HG03060 (cell line): ENCODE measurements at regions not wholly inside any gene's neighbourhood (a gene's known extent, or its start where the extent isn't known, plus 50 kb on each side); places are given as distances from the start of the nearest gene placed in this dataset.
"Not testable (repeated sequence)": the region's sequence is repeated elsewhere in the genome, so short reads cannot be mapped to it uniquely, and the experiment has no call there.

Experiments
- ATAC-seq: cut with Tn5 transposase; IDR thresholded peaks from one replicate; pipeline ENCODE4 v1.9.1; 2021; ENCODE audit warnings: low read depth, moderate number of reproducible peaks; ENCODE audit not compliant: unreplicated experiment

DNA sequence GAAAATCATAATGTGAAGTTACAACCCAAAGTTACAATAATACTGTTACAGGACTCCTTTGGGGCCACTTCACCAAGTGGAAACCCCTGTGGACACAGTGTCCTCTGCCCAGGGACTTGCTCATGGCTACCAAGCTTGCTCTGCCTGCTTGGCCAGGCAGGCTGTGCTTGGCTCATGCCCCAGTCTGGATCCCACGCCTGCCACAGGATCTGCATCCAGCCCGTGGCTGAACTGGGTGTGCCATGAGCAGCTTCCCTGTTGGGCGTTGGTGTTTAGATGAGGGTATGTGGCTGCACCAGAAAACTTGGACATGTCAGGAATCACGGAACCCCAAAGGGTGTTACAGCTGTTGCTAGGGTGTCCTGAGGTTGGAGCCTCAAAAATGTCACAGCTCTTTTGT, 820.9 kb downstream of the SLC6A15 start:
- no peak for ATAC-seq

DNA sequence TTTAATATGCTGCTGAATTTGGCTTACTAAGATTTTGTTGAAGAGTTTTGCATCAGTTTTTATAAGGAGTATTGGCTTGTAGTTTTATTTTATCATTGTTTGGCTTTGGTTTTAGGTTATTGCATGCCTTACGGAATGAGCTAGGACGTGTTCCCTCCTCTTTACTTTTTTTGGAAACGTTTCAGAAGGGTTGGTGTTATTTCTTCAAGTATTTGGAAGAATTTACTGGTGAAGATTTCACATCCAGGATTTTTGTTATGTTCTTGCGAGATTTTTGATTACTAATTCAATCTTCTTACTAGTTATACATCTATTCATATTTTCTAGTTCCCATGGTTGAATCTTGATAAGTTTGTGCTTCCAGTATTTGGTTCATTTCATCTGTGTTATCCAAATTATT, 823.2 kb downstream of the SLC6A15 start:
- ATAC-seq = no peak

DNA sequence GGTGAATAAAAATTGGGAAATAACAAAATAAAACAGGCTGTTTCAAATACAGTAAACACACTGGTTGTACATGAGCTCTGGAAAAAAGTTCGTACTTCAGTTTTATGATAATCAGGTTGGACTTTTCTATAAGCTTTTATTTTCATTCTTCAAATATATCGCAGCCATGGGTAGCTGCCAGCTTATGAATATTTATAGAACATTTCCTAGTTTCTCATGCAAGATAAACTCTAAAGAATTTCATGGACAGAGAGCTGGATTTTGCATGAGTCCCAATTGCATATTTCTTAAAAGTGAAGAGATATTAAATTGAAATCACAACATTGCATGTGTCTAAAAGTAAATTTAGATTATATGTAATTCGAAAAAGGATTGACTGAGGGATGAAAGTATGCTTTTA, 827.6 kb downstream of the SLC6A15 start:
- ATAC-seq = no peak

DNA sequence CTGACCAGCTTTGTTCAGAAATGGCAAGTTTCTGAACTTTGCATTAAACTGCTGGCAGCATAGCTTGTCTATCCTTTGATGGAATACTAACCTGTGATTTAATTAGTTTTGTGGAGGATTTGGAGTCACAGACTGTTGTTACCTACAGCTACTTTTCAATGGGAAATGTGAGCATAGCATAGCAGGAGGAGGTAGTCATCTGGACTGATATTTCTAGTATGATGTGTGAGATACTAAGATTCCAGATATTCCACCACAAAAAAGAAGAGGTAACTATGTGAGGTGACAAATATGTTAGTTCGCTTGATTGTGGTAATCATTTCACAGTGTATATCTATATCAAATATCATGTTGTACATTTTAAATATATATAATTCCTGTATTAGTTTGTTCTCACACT, 833.0 kb downstream of the SLC6A15 start:
- no peak for ATAC-seq

DNA sequence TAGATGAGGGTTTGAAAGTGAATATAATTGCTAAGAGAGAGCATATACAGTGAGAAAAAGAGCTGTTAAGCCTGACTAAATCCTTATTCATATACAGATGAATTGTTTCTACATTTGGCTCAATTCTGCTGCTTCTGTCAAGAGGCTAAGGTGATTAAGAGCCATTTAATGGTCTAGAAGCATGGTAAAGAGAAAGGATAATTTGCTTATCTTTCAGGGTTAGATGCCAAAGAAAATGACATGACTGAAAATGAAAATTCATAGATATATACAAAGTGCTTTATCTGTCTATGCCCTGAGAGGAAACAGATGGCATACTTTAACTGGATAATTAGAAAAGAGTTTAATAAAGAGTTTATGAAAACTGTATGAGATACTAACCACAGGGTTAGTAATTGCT, 834.9 kb downstream of the SLC6A15 start:
- no peak for ATAC-seq

DNA sequence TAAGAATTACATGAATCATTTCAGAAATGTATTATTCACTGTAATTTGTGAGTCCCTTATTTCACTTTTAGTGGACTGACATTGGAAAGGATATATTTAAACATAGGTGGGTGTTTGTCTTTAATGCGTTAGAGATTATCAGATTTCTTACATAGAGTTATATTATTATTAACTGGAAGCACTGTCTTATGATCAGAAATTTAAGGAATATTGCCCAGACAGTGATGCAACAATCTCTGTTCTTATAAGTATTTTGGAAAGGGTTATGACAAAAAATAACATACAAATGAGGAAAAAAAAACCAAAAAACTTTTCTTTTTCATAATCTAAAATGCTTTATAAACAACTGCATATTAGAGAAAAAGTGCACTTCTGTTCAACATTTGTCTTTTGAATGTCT, 836.6 kb downstream of the SLC6A15 start:
- ATAC-seq = no peak

DNA sequence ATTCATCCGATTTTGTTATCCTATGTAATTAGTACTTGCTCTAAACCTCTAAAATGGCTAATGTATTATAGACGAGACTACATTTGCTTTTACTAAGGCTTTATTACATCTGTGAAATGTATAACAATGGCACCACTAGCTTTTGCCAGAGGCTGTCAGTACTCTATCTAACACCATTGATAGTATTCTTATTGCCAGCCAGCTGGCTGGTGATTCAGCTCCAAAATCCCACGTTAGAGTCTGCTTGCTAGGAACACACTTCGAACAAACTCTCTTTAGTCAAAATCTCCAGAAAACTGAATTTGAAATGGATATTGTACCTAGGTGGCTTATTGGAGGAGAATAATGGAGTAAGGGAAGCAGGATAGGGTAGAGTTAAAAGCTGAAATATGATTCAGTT, 839.2 kb downstream of the SLC6A15 start:
- ATAC-seq = no peak

DNA sequence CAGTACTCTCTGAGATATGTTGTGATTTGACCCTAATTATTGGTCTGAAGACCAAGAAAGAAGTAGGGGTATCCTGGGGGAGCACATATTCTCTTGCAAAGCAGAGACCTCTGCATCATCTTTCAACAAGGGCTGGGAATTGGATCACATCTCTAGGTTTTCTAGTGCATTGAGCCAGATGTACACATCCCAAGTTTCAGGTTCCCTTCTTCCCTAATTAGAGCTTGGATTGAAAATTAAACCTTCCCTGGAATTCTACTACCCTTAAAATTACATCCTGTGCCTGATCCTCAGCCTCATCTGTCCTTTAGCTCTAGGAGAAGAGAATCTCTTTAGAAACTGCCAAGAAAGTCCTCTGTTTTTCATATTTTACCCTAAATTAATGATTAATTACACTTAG, 839.6 kb downstream of the SLC6A15 start:
- ATAC-seq = no peak

DNA sequence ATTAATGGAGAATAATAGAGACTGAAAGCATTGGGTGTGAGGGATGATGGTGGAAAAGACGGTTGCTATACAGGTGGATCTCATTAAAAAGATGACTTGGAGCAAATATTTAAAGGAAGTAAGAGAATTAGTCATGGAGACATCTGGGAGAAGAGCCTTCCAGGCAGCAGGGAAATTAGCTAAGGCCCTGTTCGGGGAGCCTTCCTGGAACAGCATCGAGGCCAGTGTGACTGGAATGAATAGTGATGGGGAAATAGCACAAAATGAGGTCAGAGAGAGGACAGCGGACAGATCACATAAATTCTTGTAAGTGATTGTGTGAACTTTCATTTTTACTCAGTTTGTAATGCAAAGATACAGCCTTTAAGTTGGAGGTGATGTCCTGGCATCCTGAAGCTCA, 842.3 kb downstream of the SLC6A15 start:
- no peak for ATAC-seq

DNA sequence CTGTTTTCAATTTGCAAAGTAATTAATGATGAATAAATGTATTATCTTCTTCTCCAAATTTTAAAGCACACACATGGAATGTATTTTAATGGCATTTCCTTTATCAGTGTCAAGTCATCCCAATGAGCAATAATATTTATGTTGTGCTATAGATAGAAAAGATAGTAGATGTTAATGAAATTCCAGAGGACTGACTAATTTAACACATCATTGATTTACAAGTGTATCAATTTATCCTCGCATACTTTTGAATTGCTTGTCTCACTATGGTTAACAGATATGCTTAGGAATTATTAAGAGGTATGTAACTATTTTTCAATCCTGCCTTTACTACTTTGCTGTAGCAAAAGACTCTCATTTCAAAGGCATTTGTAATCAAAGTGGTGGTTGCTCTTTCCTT, 842.9 kb downstream of the SLC6A15 start:
- no peak for ATAC-seq

DNA sequence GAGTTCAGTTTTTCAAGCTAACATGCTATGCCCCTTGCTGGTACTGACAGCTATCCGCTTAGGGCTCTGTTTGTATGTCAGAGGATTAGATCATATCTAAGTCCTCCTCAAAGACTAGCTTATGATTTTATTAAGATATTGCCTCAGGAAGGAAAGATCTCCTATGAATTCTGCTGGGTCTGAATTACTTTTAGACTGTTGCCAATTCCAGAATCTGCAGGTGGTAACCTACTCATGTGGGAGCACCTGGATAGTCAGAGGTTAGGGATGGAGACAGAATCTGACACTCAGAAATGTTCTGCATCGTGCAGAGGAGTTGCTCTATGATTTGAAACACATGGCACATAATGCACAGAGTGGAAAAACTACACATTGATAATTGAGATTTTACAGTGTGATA, 843.4 kb downstream of the SLC6A15 start:
- no peak for ATAC-seq

DNA sequence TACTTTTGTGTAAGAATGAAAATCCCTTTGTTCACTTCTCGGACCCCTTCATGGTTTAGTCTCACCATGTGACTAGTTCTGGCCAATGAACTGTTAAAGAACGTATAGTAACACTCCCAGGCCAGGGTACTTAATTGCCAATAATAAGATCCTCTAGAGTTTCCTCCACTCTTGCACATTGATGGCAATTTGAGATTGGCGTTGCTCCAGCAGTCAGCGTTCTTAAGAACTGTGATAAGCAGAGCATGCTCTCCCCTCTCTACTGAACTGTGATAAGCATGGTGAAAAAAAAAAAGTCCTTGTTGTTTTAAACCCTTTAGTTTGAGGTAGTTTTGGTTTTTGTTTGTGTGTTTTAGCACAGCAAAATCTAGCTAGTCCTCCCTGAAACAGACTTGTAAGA, 854.5 kb downstream of the SLC6A15 start:
- ATAC-seq = no peak

DNA sequence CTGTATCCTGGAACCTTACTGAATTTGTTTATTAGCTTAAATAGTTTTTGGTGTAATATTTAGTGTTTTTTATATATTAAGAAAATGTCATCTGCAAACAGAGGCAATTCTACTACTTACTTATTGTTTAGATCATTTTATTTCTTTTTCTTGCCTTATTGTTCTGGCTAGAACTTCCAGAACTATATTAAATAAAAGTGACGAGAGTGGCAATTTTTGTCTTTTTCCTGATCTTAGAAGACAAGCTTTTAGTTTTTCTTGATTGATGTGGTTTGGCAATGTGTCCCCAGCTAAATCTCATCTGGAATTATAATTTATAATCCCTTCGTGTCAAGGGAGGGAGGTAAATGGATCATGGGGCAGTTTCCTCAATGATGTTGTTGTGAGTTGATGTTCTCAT, 857.8 kb downstream of the SLC6A15 start:
- ATAC-seq = no peak

DNA sequence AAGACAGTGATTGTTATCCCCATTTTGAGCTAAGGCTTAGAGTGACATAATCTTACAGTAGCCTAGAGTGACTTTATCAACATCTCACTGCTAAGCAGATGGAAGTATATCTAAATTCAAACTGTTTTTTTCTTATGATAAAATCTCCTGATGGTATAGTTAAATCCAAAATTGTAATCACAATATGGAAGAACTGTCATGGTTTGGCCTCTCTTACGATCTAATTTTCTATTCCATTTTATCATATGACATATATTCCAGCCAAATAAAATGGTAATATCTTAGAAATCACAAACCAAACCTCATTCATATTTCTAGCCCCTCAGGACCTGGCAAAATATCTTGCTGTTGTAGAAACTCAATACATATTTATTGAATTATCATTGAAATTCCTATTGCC, 864.7 kb downstream of the SLC6A15 start:
- ATAC-seq = no peak

DNA sequence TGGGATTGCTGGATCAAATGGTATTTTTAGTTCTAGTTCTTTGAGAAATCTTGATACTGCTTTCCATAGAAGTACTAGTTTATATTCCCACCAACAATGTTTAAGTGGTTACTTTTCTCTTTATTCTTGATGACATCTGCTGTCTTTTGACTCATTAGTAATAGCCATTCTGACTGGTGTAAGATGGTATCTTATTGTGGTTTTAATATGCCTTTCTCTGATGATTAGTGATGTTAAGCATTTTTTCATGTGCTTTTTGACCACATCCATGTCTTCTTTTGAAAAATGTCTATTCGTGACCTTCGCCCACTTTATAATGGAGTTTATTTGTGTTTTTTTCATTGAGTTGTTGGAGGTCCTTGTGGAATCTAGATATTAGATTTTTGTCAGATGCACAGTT, 865.7 kb downstream of the SLC6A15 start:
- no peak for ATAC-seq

DNA sequence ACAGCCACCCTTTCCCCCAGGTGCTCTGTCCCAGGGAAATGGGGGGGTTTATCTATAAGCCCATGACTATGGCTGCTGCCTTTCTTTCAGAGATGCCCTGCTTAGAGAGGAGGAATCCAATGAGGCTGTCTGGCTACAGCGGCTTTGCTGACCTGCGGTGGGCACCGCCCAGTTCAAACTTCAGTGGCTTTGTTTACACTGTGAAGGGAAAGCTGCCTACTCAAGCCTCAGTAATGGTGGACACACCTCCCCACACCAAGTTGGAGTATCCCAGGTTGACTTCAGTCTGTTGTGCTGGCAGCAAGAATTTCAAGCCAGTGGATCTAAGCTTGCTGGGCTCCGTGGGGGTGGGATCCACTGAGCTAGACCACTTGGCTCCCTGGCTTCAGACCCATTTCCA, 869.2 kb downstream of the SLC6A15 start:
- ATAC-seq = no peak

DNA sequence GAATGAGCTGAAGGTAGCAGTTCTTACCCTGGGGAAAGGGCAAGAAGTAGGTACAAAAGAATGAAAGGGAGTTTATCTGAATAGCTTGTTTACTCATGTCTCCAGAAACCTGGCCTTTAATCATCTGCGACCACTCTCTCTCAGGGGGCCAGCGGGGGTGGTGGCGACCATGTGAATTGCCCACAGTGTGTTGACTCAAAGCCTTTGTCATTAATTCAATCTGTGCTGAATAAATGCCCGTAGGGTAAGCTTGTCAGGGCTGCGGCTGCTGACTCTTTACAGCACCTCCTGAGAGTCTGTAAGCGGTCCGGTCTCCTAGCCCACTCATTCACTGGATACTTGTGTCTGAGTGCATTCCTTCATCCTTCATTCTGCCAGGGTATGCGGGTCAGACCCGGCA, 874.4 kb downstream of the SLC6A15 start:
- no peak for ATAC-seq

DNA sequence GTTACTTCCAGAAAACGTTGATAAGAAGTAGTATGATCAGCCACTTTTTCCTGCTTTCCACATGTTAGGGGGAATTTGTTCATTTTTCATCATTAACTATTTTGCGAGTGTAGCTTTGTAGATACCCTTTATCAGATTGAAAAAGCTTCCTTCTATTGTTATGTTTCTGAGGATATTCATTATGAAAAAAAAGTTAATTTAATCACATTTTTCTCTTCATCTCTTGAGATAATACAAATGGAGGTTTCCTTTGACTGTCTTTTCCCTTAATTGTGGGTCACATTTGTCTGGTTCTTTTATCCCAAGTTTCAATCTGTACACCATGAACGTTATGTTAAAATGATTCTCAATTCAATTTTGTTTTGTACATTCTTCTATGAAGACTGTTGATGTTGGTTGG, 875.7 kb downstream of the SLC6A15 start:
- no peak for ATAC-seq

DNA sequence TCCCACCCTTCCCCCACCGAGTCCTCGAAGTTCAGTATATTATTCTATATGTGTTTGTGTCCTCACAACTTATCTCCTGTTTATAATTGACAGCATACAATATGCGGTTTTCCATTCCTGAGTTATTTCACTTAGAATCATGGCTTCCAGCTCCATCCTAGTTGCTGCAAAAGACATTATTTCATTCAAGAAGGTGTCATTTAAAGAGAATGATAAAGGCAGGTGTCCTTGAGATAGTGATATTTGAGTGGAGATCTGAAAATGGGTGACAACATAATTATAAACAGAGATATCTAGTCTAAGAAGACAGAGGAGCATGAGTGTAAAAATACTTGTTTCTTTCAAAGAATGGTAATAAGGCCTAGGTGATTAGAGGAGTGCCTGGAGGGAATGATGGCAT, 876.8 kb downstream of the SLC6A15 start:
- no peak for ATAC-seq

DNA sequence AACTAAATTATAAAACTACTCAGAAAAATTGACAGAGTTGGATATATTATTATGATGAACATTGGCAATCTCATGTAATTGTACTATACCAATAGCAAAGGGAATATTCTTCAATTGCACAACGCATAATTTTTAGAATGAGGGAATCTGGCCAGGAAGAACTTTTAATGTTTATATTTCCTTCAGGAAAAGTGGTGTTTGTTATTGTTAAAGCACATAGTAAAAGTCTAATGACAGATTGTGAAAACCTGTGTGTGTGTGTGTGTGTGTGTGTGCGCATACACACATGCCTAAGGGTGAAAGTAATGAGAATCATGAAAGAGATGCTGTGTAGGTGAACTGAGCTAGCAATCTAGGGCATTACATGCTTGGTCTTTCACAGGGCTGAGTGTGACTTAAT, 877.7 kb downstream of the SLC6A15 start:
- no peak for ATAC-seq

DNA sequence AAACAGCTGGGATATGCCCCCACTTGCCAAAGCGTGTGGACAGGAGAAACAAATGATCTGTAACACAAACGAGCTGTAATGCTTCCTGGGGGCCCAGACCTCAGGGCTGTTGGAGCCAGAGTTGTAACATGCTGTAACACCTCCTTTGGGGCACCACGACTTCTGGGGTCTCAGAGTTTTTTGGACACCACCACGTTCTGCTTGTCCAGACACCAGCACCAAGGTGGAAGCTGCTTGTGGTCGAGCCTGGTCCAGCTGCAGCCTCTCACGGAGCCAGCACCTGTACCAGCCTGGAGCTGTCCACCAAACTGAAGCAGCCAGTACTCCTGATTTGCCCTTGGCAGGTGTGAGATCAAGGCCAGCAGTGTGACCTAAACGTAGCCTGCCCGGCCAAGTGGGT, 879.4 kb downstream of the SLC6A15 start:
- no peak for ATAC-seq

DNA sequence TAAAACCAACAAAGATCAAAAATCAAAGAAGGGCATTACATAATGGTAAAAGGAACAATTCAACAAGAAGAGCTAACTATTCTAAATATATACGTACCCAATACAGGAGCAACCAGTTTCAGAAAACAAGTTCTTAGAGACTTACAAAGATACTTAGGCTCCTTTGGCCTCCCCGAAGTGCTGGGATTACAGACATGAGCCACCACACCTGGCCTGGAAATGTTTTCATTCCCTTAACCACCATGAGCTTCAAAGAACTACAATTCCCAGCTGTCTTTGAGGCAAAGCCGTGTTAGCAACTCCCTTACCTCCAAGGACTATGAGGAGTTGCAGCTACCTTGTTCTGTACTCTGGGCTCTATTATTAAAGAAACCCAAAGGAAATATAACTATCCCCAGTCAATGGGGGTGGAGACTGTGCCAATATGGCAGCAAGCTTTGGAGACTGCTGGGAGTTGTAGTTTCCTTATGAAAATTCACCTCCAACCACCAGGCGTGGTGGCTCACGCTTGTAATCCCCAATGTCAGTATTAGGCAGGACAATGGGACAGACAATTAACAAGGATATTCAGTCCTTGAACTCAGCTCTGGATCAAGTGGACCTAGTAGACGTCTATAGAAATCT, 893.9 kb downstream of the SLC6A15 start:
- ATAC-seq = not testable (repeated sequence)

DNA sequence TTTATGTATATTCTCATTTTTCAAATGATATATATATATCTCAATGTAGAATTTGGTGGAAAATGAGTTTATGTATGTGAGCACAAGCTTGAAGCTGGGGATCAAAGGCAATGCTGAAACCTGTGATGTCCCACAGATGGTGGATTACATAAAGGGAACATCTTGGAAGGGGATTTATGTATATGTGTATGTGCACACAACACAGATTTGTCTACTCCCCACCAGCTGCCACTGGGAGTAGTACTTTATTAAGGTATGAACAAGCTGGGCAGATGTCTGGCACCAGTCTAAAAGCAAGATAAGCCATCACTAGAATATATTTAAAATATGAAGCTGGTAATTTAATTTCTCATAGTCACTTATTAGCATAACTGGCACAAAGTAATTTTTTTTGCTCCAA, 895.6 kb downstream of the SLC6A15 start:
- ATAC-seq = no peak
